GM21825 (cell line): ENCODE measurements at regions not wholly inside any gene's neighbourhood (a gene's known extent, or its start where the extent isn't known, plus 50 kb on each side); places are given as distances from the start of the nearest gene placed in this dataset.

ENCODE experiments used
- ATAC-seq: cut with Tn5 transposase; IDR thresholded peaks from one replicate; pipeline ENCODE4 v1.9.1; 2021; ENCODE audit warnings: mild to moderate bottlenecking, moderate library complexity; ENCODE audit not compliant: unreplicated experiment

GRCh38 chr13:21956666-21957065 lies 285.8 kb downstream of the FGF9 start:
- no peak for ATAC-seq

- ATAC-seq: no peak
Measured at GRCh38 chr13:21957833-21958232, 287.0 kb downstream of the FGF9 start.

GRCh38 chr13:21960108-21960507 lies 289.2 kb downstream of the FGF9 start:
- ATAC-seq: no peak

- no peak for ATAC-seq
Measured at GRCh38 chr13:21964686-21965085, 293.8 kb downstream of the FGF9 start.

- ATAC-seq: no peak
Measured at GRCh38 chr13:21965095-21965494, 294.2 kb downstream of the FGF9 start.

GRCh38 chr13:21966014-21966413 lies 295.1 kb downstream of the FGF9 start:
- no peak for ATAC-seq

GRCh38 chr13:21967871-21968270 lies 297.0 kb downstream of the FGF9 start:
- ATAC-seq: no peak

GRCh38 chr13:21970172-21970571 lies 299.3 kb downstream of the FGF9 start:
- ATAC-seq: no peak

- ATAC-seq: no peak
Measured at GRCh38 chr13:21970918-21971317, 300.0 kb downstream of the FGF9 start.

- no peak for ATAC-seq
Measured at GRCh38 chr13:21971662-21972621, 301.1 kb downstream of the FGF9 start.

- no peak for ATAC-seq
Measured at GRCh38 chr13:21973437-21974125, 302.7 kb downstream of the FGF9 start.

- no peak for ATAC-seq
Measured at GRCh38 chr13:21974741-21975140, 303.9 kb downstream of the FGF9 start.

GRCh38 chr13:21976159-21976558 lies 305.3 kb downstream of the FGF9 start:
- no peak for ATAC-seq

- ATAC-seq: no peak
Measured at GRCh38 chr13:21979161-21979806, 308.4 kb downstream of the FGF9 start.

- no peak for ATAC-seq
Measured at GRCh38 chr13:21980049-21980448, 309.2 kb downstream of the FGF9 start.

GRCh38 chr13:21984156-21984555 lies 313.3 kb downstream of the FGF9 start:
- ATAC-seq: no peak

- ATAC-seq: no peak
Measured at GRCh38 chr13:21986602-21987001, 315.7 kb downstream of the FGF9 start.

- ATAC-seq: no peak
Measured at GRCh38 chr13:21987793-21988192, 316.9 kb downstream of the FGF9 start.

- no peak for ATAC-seq
Measured at GRCh38 chr13:21988624-21989023, 317.8 kb downstream of the FGF9 start.

- no peak for ATAC-seq
Measured at GRCh38 chr13:21996049-21996448, 325.2 kb downstream of the FGF9 start.

- no peak for ATAC-seq
Measured at GRCh38 chr13:21997726-21998125, 326.9 kb downstream of the FGF9 start.
